ENCODE measurements at regions not wholly inside any gene's neighbourhood (a gene's known extent, or its start where the extent isn't known, plus 50 kb on each side); places are given as distances from the start of the nearest gene placed in this dataset.

DNA sequence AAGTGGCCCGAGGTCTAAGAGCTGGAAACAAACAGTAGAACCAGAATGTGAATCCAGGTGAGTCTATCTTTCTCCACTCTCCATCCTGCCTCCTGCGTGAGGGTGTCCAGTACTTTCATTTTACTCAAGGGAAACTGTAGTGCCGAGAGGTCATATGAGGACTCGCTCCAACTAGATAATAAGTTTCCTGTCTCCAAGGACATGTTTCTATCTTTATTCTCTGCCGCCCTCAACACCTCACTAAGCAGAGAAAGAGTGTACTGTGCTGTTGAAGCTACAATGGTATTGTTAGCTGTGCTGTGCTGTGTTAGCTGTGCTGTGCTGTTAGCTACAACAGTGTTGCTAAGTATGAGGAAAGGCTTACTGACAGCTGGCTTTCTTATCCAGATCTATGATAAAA, 137.9 kb upstream of the COL8A1 start:
- no peak for TF ChIP-seq CTCF (IDR thresholded peaks at IDR 0.05)
- no peak overlapping the region for H3K27ac ChIP-seq (ENCODE audit: low read depth in 1 of 2, low read length in 2 of 2)
- Mint-ChIP-seq H3K4me3 (no peak overlapping the region), H3K27ac (no peak overlapping the region), H3K9me3 (peaks cover 3% of the 10 kb centered on the region), H3K4me1 (ENCODE audit: low read depth) (no peaks in the 10 kb centered on the region), H3K27me3 (no peaks in the 10 kb centered on the region), H3K36me3 (ENCODE audit: low read depth) (no peaks in the 10 kb centered on the region)
- DNase-seq, result no peak
- ChIA-PET CTCF (no interaction called here), POLR2A (no interaction called here)
- ATAC-seq (ENCODE audit: poor library complexity), result no peak
- intact Hi-C loops (cut with DNase I, micrococcal nuclease), result no loop called here
- H3K27me3 ChIP-seq (ENCODE audit: control insufficient read depth in 1 of 2, insufficient read depth in 2 of 2, low read length in 2 of 2), result no peaks in the 10 kb centered on the region
- H3K9me3 ChIP-seq (ENCODE audit: control insufficient read depth in 1 of 2, insufficient read depth in 1 of 2, low read length in 2 of 2), result no peaks in the 10 kb centered on the region
- no peak overlapping the region for H3K4me3 ChIP-seq (ENCODE audit: low read length)
- H3K36me3 ChIP-seq (ENCODE audit: insufficient read depth, low read length), result no peaks in the 10 kb centered on the region
- no peaks in the 10 kb centered on the region for H3K4me1 ChIP-seq (ENCODE audit: insufficient read depth, low read length)

- peak in 2 of 14 experiments; percentile 10 to 11 for DNase-seq
These were observed 138.9 kb upstream of the COL8A1 start for GRCh38 chr3:99499235-99500158.

GRCh38 chr3:99498550-99499234, 139.7 kb upstream of the COL8A1 start:
- peaks cover 0 to 5% of the 10 kb centered on the region in 2 experiments for H3K9me3 ChIP-seq (ENCODE audit: control insufficient read depth in 1 of 2, insufficient read depth in 1 of 2, low read length in 2 of 2)
- no peaks in the 10 kb centered on the region for H3K27me3 ChIP-seq (ENCODE audit: control insufficient read depth in 1 of 2, insufficient read depth in 2 of 2, low read length in 2 of 2)
- no peak overlapping the region for H3K4me3 ChIP-seq (ENCODE audit: low read length)
- Mint-ChIP-seq H3K27ac (no peak overlapping the region), H3K4me3 (no peak overlapping the region), H3K36me3 (ENCODE audit: low read depth) (no peaks in the 10 kb centered on the region), H3K9me3 (peaks cover 3% of the 10 kb centered on the region), H3K4me1 (ENCODE audit: low read depth) (no peaks in the 10 kb centered on the region), H3K27me3 (no peaks in the 10 kb centered on the region)
- H3K27ac ChIP-seq (ENCODE audit: low read depth in 1 of 2, low read length in 2 of 2), result no peak overlapping the region
- intact Hi-C loops (cut with DNase I, micrococcal nuclease), result no loop called here
- no peak for DNase-seq
- no peaks in the 10 kb centered on the region for H3K36me3 ChIP-seq (ENCODE audit: insufficient read depth, low read length)
- ChIA-PET CTCF (no interaction called here), POLR2A (no interaction called here)
- no peak for TF ChIP-seq CTCF (IDR thresholded peaks at IDR 0.05)
- H3K4me1 ChIP-seq (ENCODE audit: insufficient read depth, low read length), result no peaks in the 10 kb centered on the region
- ATAC-seq (ENCODE audit: poor library complexity), result no peak

More at GRCh38 chr3:99499235-99500158, 138.9 kb upstream of the COL8A1 start:
- peaks cover 0 to under 1% of the 10 kb centered on the region in 2 experiments for H3K9me3 ChIP-seq (ENCODE audit: control insufficient read depth in 1 of 2, insufficient read depth in 1 of 2, low read length in 2 of 2)
- H3K27me3 ChIP-seq (ENCODE audit: control insufficient read depth in 1 of 2, insufficient read depth in 2 of 2, low read length in 2 of 2), result no peaks in the 10 kb centered on the region
- H3K36me3 ChIP-seq (ENCODE audit: insufficient read depth, low read length), result no peaks in the 10 kb centered on the region
- Mint-ChIP-seq H3K4me3 (no peak overlapping the region), H3K9me3 (peaks cover 3% of the 10 kb centered on the region), H3K36me3 (ENCODE audit: low read depth) (no peaks in the 10 kb centered on the region), H3K4me1 (ENCODE audit: low read depth) (no peaks in the 10 kb centered on the region), H3K27ac (no peak overlapping the region), H3K27me3 (no peaks in the 10 kb centered on the region)
- TF ChIP-seq CTCF (IDR thresholded peaks at IDR 0.05), result no peak
- intact Hi-C loops (cut with DNase I, micrococcal nuclease), result no loop called here
- H3K4me3 ChIP-seq (ENCODE audit: low read length), result no peak overlapping the region
- no peak overlapping the region for H3K27ac ChIP-seq (ENCODE audit: low read depth in 1 of 2, low read length in 2 of 2)
- no peaks in the 10 kb centered on the region for H3K4me1 ChIP-seq (ENCODE audit: insufficient read depth, low read length)
- CTCF ChIA-PET, result no interaction called here
- ATAC-seq (ENCODE audit: poor library complexity), result no peak
- POLR2A ChIA-PET, result no interaction called here

All from CD4-positive, alpha-beta T cell (primary cell).